ENCODE measurements at regions not wholly inside any gene's neighbourhood (a gene's known extent, or its start where the extent isn't known, plus 50 kb on each side); places are given as distances from the start of the nearest gene placed in this dataset.
A peak's percentile ranks its signal among the peaks of the same experiment; 100 is the strongest.

DNA sequence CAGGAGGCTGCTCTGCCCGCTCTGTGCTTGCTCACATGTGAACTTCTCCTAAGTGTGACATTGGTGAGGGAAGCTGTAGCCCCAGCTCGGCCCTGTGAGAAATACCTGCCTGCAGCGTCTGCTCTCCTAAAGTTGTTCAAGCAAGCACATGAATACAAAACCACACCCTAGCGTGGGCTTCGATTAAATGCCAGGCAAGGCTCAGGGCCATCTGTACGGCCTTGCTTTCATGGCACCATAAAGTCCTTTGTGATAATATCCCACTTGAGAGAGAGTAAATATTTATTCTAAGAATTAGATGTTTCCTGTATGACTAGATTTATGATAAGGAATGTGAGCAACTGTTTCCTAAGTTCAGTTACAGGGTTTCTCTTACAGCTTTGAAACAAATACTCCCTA is 262.8 kb upstream of the KLF14 start:
- TF ChIP-seq, protein P1, sequence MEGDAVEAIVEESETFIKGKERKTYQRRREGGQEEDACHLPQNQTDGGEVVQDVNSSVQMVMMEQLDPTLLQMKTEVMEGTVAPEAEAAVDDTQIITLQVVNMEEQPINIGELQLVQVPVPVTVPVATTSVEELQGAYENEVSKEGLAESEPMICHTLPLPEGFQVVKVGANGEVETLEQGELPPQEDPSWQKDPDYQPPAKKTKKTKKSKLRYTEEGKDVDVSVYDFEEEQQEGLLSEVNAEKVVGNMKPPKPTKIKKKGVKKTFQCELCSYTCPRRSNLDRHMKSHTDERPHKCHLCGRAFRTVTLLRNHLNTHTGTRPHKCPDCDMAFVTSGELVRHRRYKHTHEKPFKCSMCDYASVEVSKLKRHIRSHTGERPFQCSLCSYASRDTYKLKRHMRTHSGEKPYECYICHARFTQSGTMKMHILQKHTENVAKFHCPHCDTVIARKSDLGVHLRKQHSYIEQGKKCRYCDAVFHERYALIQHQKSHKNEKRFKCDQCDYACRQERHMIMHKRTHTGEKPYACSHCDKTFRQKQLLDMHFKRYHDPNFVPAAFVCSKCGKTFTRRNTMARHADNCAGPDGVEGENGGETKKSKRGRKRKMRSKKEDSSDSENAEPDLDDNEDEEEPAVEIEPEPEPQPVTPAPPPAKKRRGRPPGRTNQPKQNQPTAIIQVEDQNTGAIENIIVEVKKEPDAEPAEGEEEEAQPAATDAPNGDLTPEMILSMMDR (IDR thresholded peaks at IDR 0.05): no peak
- TF ChIP-seq POLR2A (IDR thresholded peaks at IDR 0.05): no peak
- peak in 1 of 3 donors; percentile 13 for TF ChIP-seq POLR2AphosphoS5 (IDR thresholded peaks at IDR 0.05)
- Histone ChIP-seq H3K27ac (peak overlapping the region; percentile 82 to 86), H3K36me3 (peaks cover 4% of the 10 kb centered on the region), H3K9me3 (no peaks in the 10 kb centered on the region), H3K4me3 (peak overlapping the region in 1 of 3 donors; percentile 36), H3K27me3 (no peaks in the 10 kb centered on the region), H3K4me1 (peaks cover 7 to 61% of the 10 kb centered on the region in 2 donors)
- intact Hi-C loops (cut with DNase I; ENCODE audit: low total_unique reads): no loop called here
- DNase-seq (ENCODE audit: low spot score in 2 of 2): peak in 1 of 2 donors; percentile 57

DNA sequence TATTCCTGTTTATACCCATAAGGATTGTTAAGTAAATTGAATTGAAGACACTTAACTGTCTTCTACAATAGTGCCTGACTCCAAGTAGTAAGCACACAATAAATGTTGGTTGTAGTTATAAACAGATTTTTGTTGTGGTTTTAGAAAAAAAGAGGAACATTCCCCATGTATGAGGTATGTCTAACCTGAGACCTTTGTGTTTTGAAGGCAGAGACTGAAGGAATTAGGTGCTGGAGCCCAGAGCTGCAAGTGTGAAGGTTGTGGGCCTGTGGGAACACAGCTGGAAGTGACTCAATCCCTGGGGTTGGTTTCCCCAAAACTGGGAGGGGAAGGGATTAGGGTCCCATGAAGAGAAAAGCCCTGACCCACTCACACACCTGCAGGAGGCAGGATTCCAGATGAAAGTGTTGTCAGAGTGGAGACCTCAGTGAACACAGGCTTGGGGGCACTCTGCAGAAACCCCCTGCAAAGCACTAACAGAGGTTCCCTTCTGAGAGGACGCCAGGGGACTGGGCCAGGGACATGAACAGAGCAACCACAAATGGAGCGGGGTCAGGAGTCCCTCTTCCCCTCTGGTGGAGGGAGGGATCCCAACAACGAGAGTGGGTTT is 265.1 kb upstream of the KLF14 start:
- Histone ChIP-seq H3K27ac (peak overlapping the region; percentile 59 to 68), H3K9me3 (peaks cover 4 to 8% of the 10 kb centered on the region in 2 donors), H3K4me1 (peaks cover 7 to 58% of the 10 kb centered on the region in 2 donors), H3K4me3 (no peak overlapping the region), H3K27me3 (no peaks in the 10 kb centered on the region), H3K36me3 (peaks cover 4% of the 10 kb centered on the region)
- no peak for DNase-seq (ENCODE audit: low spot score in 2 of 2)
- TF ChIP-seq POLR2A (IDR thresholded peaks at IDR 0.05) (no peak), POLR2AphosphoS5 (IDR thresholded peaks at IDR 0.05) (no peak)
- TF ChIP-seq, protein P1 (IDR thresholded peaks at IDR 0.05): no peak
- intact Hi-C loops (cut with DNase I; ENCODE audit: low total_unique reads): no loop called here

DNA sequence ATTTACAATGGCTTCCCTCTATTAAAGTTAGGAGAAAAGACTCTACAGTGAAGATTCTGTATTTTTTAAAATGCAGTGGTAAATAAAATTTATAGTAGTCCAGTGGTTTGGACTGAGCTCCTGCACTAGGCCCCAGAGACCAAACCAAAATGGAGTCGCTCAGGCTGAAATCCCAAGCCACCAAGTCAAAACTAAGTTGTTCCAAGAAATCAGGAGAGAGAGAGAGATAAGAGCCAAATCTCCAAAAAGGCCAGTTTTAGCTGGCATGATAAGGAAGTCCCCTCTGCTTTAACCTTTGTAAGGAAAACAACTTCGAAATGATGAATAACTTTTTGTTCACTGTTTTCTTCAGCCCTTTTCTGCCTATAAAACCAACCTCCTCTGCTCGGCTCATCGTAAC is 265.9 kb upstream of the KLF14 start:
- Histone ChIP-seq H3K9me3 (peaks cover 4 to 8% of the 10 kb centered on the region in 2 donors), H3K36me3 (peaks cover 4% of the 10 kb centered on the region), H3K4me3 (no peak overlapping the region), H3K27me3 (no peaks in the 10 kb centered on the region), H3K27ac (peak overlapping the region; percentile 59 to 68), H3K4me1 (peaks cover 7 to 51% of the 10 kb centered on the region in 2 donors)
- DNase-seq (ENCODE audit: low spot score in 2 of 2): no peak
- intact Hi-C loops (cut with DNase I; ENCODE audit: low total_unique reads): no loop called here
- TF ChIP-seq POLR2AphosphoS5 (IDR thresholded peaks at IDR 0.05) (no peak), POLR2A (IDR thresholded peaks at IDR 0.05) (no peak)
- TF ChIP-seq, protein P1 (IDR thresholded peaks at IDR 0.05): no peak

DNA sequence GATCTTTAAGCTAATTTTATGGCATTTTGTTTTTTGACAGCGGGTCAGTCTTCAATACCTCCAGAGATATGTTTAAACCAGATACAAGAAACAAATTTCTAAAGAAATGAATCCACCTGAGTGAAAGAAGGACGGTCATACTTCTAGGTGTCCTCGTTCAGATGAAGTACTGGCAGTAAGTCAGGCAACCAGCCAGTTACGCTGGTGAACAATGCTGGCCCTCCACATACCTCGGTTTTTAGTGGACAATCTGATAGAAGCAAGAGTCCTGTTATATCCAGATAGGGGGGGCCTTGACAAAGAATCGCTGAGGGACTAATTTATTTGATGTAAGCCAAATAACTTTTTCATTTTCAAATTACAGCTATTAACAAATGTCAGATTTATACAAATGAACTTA is 266.4 kb upstream of the KLF14 start:
- Histone ChIP-seq H3K9me3 (peaks cover 4 to 8% of the 10 kb centered on the region in 2 donors), H3K36me3 (peaks cover 4% of the 10 kb centered on the region), H3K4me3 (no peak overlapping the region), H3K27ac (peak overlapping the region; percentile 59 to 68), H3K27me3 (no peaks in the 10 kb centered on the region), H3K4me1 (peaks cover 7 to 46% of the 10 kb centered on the region in 2 donors)
- TF ChIP-seq POLR2AphosphoS5 (IDR thresholded peaks at IDR 0.05) (no peak), POLR2A (IDR thresholded peaks at IDR 0.05) (no peak)
- TF ChIP-seq, protein P1 (IDR thresholded peaks at IDR 0.05): no peak
- DNase-seq (ENCODE audit: low spot score in 2 of 2): no peak
- intact Hi-C loops (cut with DNase I; ENCODE audit: low total_unique reads): no loop called here

DNA sequence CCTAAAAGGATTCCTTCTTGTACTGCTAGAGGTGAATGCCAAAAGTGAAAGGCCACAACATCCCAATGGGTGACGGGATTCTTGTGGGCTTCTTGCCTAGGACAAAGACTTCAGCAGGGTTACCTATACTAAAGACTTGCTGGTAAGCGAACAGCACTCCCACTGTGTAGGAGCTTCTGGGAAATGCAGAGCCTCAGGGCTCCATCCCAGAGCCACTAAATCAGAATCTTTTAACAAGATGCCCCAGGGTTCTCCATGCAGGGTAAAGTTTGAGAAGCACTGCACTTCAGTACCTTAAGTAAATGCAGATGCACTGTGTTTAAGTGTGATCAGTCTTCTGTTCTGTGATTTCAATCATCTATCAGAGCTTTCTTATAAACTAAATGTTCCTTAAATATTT is 266.9 kb upstream of the KLF14 start:
- peaks cover 7 to 42% of the 10 kb centered on the region in 2 donors for H3K4me1 ChIP-seq
- DNase-seq (ENCODE audit: low spot score in 2 of 2): no peak
- intact Hi-C loops (cut with DNase I; ENCODE audit: low total_unique reads): no loop called here
- TF ChIP-seq POLR2AphosphoS5 (IDR thresholded peaks at IDR 0.05) (no peak), POLR2A (IDR thresholded peaks at IDR 0.05) (no peak)
- TF ChIP-seq, protein P1 (IDR thresholded peaks at IDR 0.05): no peak
- H3K36me3 ChIP-seq: peaks cover 4% of the 10 kb centered on the region
- H3K4me3 ChIP-seq: no peak overlapping the region
- H3K27me3 ChIP-seq: no peaks in the 10 kb centered on the region
- H3K9me3 ChIP-seq: peaks cover 4 to 8% of the 10 kb centered on the region in 2 donors
- H3K27ac ChIP-seq: peak overlapping the region in 1 of 2 donors; percentile 59
